CD14-positive monocyte (primary cell): ENCODE measurements at regions not wholly inside any gene's neighbourhood (a gene's known extent, or its start where the extent isn't known, plus 50 kb on each side); places are given as distances from the start of the nearest gene placed in this dataset.

Experiments
- DNase-seq, 3 donors: peaks; one replicate each; pipeline ENCODE4 v3.0.0-alpha.2; 2011 to 2022
- H2AFZ ChIP-seq: 2 replicates; pipeline ENCODE4 v1.6.0; 2012; ENCODE audit warnings: mild to moderate bottlenecking, low read depth, low read length, inconsistent platforms; ENCODE audit not compliant: insufficient read depth, poor library complexity, severe bottlenecking
- H3K27ac ChIP-seq, 2 donors: 1 replicate in 1 of 2; 2 replicates in 1 of 2; pipeline ENCODE4 v1.5.1; 2012 to 2013; ENCODE audit warnings: low read length in 2 of 2, control low read depth in 1 of 2, inconsistent platforms in 1 of 2, low read depth in 1 of 2, mild to moderate bottlenecking in 1 of 2
- H3K27me3 ChIP-seq, 2 donors: one replicate each; pipeline versions ENCODE4 v1.6.0 to v1.6.1; 2011 to 2013; ENCODE audit warnings: low read length in 2 of 2; ENCODE audit not compliant: control insufficient read depth in 2 of 2, insufficient read depth in 2 of 2
- H3K36me3 ChIP-seq, 2 donors: replicated peaks in 1 of 2; 1 replicate in 1 of 2; 2 replicates in 1 of 2; pipeline versions ENCODE4 v1.5.1 to v1.6.1; 2012 to 2013; ENCODE audit warnings: low read length in 2 of 2, control low read depth in 1 of 2, inconsistent platforms in 1 of 2, mild to moderate bottlenecking in 1 of 2; ENCODE audit not compliant: insufficient read depth in 2 of 2, control insufficient read depth in 1 of 2
- H3K4me1 ChIP-seq, 2 donors: 1 replicate in 1 of 2; 2 replicates in 1 of 2; pipeline versions ENCODE4 v1.5.1 to v1.6.1; 2012 to 2013; ENCODE audit warnings: low read length in 2 of 2, control low read depth in 1 of 2, inconsistent platforms in 1 of 2, mild to moderate bottlenecking in 1 of 2, moderate library complexity in 1 of 2; ENCODE audit not compliant: insufficient read depth in 2 of 2, control insufficient read depth in 1 of 2
- H3K4me2 ChIP-seq: replicated peaks from 2 replicates; pipeline ENCODE3; 2012; ENCODE audit warnings: low read length, moderate library complexity, mild to moderate bottlenecking; ENCODE audit not compliant: poor library complexity, severe bottlenecking; ENCODE audit errors: extremely low read depth
- H3K4me3 ChIP-seq, 3 experiments: fragments of 200-600 bp in 1 of 3; sonication (generic) in 1 of 3; replicated peaks in 1 of 3; 1 replicate in 2 of 3; 2 replicates in 1 of 3; pipeline ENCODE4 v1.5.1; 2011 to 2013; ENCODE audit warnings: low read length in 3 of 3, mild to moderate bottlenecking in 3 of 3, control low read depth in 2 of 3, low read depth in 2 of 3, inconsistent platforms in 1 of 3, moderate library complexity in 1 of 3
- H3K79me2 ChIP-seq: 2 replicates; pipeline ENCODE4 v1.6.0; 2012; ENCODE audit warnings: mild to moderate bottlenecking, control low read depth, inconsistent platforms, low read length, moderate library complexity; ENCODE audit not compliant: insufficient read depth
- H3K9ac ChIP-seq: 2 replicates; pipeline ENCODE4 v1.6.0; 2017; ENCODE audit warnings: low read length, mild to moderate bottlenecking; ENCODE audit not compliant: insufficient read depth, poor library complexity, severe bottlenecking
- H3K9me3 ChIP-seq, 2 donors: replicated peaks in 1 of 2; 1 replicate in 1 of 2; 2 replicates in 1 of 2; pipeline versions ENCODE4 v1.5.1 to v1.6.1; 2012 to 2013; ENCODE audit warnings: low read length in 2 of 2, control low read depth in 1 of 2; ENCODE audit not compliant: control insufficient read depth in 1 of 2, insufficient read depth in 1 of 2
- H4K20me1 ChIP-seq: 2 replicates; pipeline ENCODE4 v1.6.0; 2012; ENCODE audit warnings: mild to moderate bottlenecking, low read length, control low read depth, moderate library complexity; ENCODE audit not compliant: insufficient read depth
- H3K27ac Mint-ChIP-seq, 7 donors: one replicate each; pipeline ENCODE4 v1.8.0; 2020; ENCODE audit warnings: mild to moderate bottlenecking in 7 of 7, mixed read lengths in 7 of 7, moderate library complexity in 6 of 7, inconsistent platforms in 2 of 7
- H3K27me3 Mint-ChIP-seq, 3 donors: one replicate each; pipeline ENCODE4 v1.8.0; 2021 to 2022; ENCODE audit warnings: low read depth in 3 of 3, mild to moderate bottlenecking in 3 of 3, mixed read lengths in 3 of 3, moderate library complexity in 3 of 3, inconsistent platforms in 1 of 3
- H3K36me3 Mint-ChIP-seq, 2 donors: one replicate each; pipeline ENCODE4 v1.8.0; 2020; ENCODE audit warnings: mixed read lengths in 2 of 2, inconsistent platforms in 1 of 2, mild to moderate bottlenecking in 1 of 2
- H3K4me1 Mint-ChIP-seq: one replicate; pipeline ENCODE4 v1.8.0; 2020; ENCODE audit warnings: mild to moderate bottlenecking, mixed read lengths
- H3K4me3 Mint-ChIP-seq, 2 donors: one replicate each; pipeline ENCODE4 v1.8.0; 2020; ENCODE audit warnings: mild to moderate bottlenecking in 2 of 2, mixed read lengths in 2 of 2, moderate library complexity in 1 of 2
- H3K9me3 Mint-ChIP-seq, 7 donors: one replicate each; pipeline ENCODE4 v1.8.0; 2020 to 2022; ENCODE audit warnings: mixed read lengths in 7 of 7, mild to moderate bottlenecking in 6 of 7, moderate library complexity in 6 of 7, inconsistent platforms in 2 of 7
- CTCF ChIP-seq: fragments of 200-600 bp; IDR thresholded peaks from one replicate; pipeline ENCODE4 v1.8.0; 2022; ENCODE audit warnings: antibody characterized with exemption, mild to moderate bottlenecking
- WGBS: methylation state at CpG from one replicate; pipeline ENCODE4 v1.1.5; 2013; ENCODE audit warnings: missing lambda C conversion rate; ENCODE audit not compliant: insufficient coverage; 5-methylcytosine and 5-hydroxymethylcytosine counted together
- intact Hi-C, 2 donors: fragments of 100-400 bp; cut with micrococcal nuclease; formaldehyde crosslinking; loops; one replicate each; pipeline versions ENCODE4 v1.15.0 to v1.15.1; 2023

- Histone ChIP-seq H3K9ac (no peak overlapping the region), H3K4me1 (no peaks in the 10 kb centered on the region), H3K9me3 (no peaks in the 10 kb centered on the region), H2AFZ (no peak overlapping the region), H3K4me2 (no peak overlapping the region), H3K36me3 (no peaks in the 10 kb centered on the region), H3K27me3 (no peaks in the 10 kb centered on the region), H4K20me1 (no peaks in the 10 kb centered on the region), H3K4me3 (no peak overlapping the region), H3K27ac (no peak overlapping the region), H3K79me2 (no peaks in the 10 kb centered on the region)
- Mint-ChIP-seq H3K27ac (no peak overlapping the region), H3K4me1 (no peaks in the 10 kb centered on the region), H3K36me3 (no peaks in the 10 kb centered on the region), H3K4me3 (no peak overlapping the region), H3K27me3 (no peaks in the 10 kb centered on the region), H3K9me3 (peaks cover 0 to 3% (median 1%) of the 10 kb centered on the region in 7 donors)
- no CpG with 5 or more reads among the region's 3 CpGs for WGBS
- intact Hi-C loops = no loop called here
- no peak for TF ChIP-seq CTCF
- DNase-seq = no peak
These were observed 540.2 kb upstream of the CT83 start for GRCh38 chrX:117002981-117003380.

- Mint-ChIP-seq H3K27ac (no peak overlapping the region), H3K27me3 (no peaks in the 10 kb centered on the region), H3K36me3 (no peaks in the 10 kb centered on the region), H3K4me1 (no peaks in the 10 kb centered on the region), H3K4me3 (no peak overlapping the region), H3K9me3 (peaks cover 0 to 9% (median 3%) of the 10 kb centered on the region in 7 donors)
- Histone ChIP-seq H3K4me1 (no peaks in the 10 kb centered on the region), H3K27ac (no peak overlapping the region), H3K4me3 (no peak overlapping the region), H3K9me3 (peaks cover 6 to 11% of the 10 kb centered on the region in 2 donors), H3K4me2 (no peak overlapping the region), H4K20me1 (no peaks in the 10 kb centered on the region), H2AFZ (no peak overlapping the region), H3K79me2 (no peaks in the 10 kb centered on the region), H3K36me3 (no peaks in the 10 kb centered on the region), H3K27me3 (no peaks in the 10 kb centered on the region), H3K9ac (no peak overlapping the region)
- no peak for DNase-seq
- no peak for TF ChIP-seq CTCF
- intact Hi-C loops = no loop called here
These were observed 512.7 kb upstream of the CT83 start for GRCh38 chrX:116975517-116975916.
